ENCODE measurements at regions not wholly inside any gene's neighbourhood (a gene's known extent, or its start where the extent isn't known, plus 50 kb on each side); places are given as distances from the start of the nearest gene placed in this dataset.

DNA sequence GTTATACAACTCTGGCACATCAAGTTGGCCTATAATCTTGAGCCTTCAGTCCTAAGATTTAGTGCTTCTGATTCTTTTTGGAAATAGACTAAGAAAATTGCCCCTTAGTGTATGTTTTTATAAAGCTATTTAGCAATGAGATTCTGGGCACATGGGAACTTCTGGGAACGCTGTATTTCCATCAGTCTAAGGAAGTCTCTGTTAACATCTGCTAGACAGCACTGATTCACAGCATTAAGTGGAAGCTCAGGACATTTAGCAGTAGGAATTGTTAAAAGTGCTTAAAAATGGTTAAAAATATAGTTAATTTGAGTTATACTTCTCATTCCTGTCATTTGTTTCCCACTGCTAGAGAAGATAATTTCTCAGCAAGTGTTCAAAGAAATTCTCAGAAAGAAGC, 579.1 kb downstream of the SLC16A7 start:
- ATAC-seq (ENCODE audit: low read depth in 2 of 2) (no peak), DNase-seq (no peak)
- Mint-ChIP-seq H3K9me3 (peaks cover 0 to 4% (median 0%) of the 10 kb centered on the region in 7 donors), H3K27me3 (no peaks in the 10 kb centered on the region), H3K4me3 (no peak overlapping the region), H3K27ac (no peak overlapping the region), H3K36me3 (no peaks in the 10 kb centered on the region), H3K4me1 (no peaks in the 10 kb centered on the region)

GRCh38 chr12:60176891-60177290, 581.1 kb downstream of the SLC16A7 start:
- Mint-ChIP-seq H3K27me3 (no peaks in the 10 kb centered on the region), H3K9me3 (peaks cover 0 to 1% (median 0%) of the 10 kb centered on the region in 7 donors)
- ATAC-seq (ENCODE audit: low read depth in 2 of 2), result no peak

GRCh38 chr12:60180298-60180697, 584.5 kb downstream of the SLC16A7 start:
- DNase-seq (no peak), ATAC-seq (ENCODE audit: low read depth in 2 of 2) (no peak)
- Mint-ChIP-seq H3K4me1 (no peaks in the 10 kb centered on the region), H3K27me3 (no peaks in the 10 kb centered on the region), H3K36me3 (no peaks in the 10 kb centered on the region), H3K9me3 (peaks cover 0 to 5% (median under 1%) of the 10 kb centered on the region in 7 donors), H3K27ac (no peak overlapping the region), H3K4me3 (no peak overlapping the region)

More at GRCh38 chr12:60176891-60177290, 581.1 kb downstream of the SLC16A7 start:
- Mint-ChIP-seq H3K4me1 (no peaks in the 10 kb centered on the region), H3K4me3 (no peak overlapping the region), H3K27ac (no peak overlapping the region), H3K36me3 (no peaks in the 10 kb centered on the region)
- DNase-seq, result no peak

DNA sequence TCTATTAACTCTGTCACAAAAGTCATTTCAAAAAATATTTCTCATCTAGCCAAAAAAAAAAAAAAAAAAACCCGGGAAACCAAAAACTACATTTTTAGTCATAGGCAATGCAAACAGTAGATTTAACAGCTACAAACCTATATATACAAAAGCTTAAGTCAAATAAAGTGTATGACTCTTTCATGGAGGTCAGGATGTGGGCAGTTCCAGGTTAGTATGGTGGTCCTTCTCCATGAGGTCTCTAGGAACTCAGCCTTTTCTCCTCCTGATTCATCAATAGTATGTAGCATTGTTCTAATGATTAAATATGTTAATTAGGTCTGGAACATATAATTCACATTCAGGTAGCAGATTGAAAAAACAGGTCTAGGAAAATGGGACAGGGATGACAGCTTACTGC, 586.5 kb downstream of the SLC16A7 start:
- Mint-ChIP-seq H3K36me3 (no peaks in the 10 kb centered on the region), H3K27ac (no peak overlapping the region), H3K9me3 (peaks cover 0 to 7% (median 2%) of the 10 kb centered on the region in 7 donors), H3K27me3 (no peaks in the 10 kb centered on the region), H3K4me1 (no peaks in the 10 kb centered on the region), H3K4me3 (no peak overlapping the region)
- ATAC-seq (ENCODE audit: low read depth in 2 of 2), result no peak
- no peak for DNase-seq

GRCh38 chr12:60184096-60184495, 588.3 kb downstream of the SLC16A7 start:
- Mint-ChIP-seq H3K4me3 (no peak overlapping the region), H3K27me3 (no peaks in the 10 kb centered on the region), H3K36me3 (no peaks in the 10 kb centered on the region), H3K27ac (no peak overlapping the region), H3K9me3 (peaks cover 0 to 8% (median 3%) of the 10 kb centered on the region in 7 donors), H3K4me1 (no peaks in the 10 kb centered on the region)
- DNase-seq (no peak), ATAC-seq (ENCODE audit: low read depth in 2 of 2) (no peak)

GRCh38 chr12:60185060-60185459, 589.2 kb downstream of the SLC16A7 start:
- H3K36me3 Mint-ChIP-seq, result no peaks in the 10 kb centered on the region
- H3K27me3 Mint-ChIP-seq, result no peaks in the 10 kb centered on the region
- DNase-seq (no peak), ATAC-seq (ENCODE audit: low read depth in 2 of 2) (no peak)
- H3K9me3 Mint-ChIP-seq, result peaks cover 0 to 8% (median 3%) of the 10 kb centered on the region in 7 donors
- no peak overlapping the region for H3K4me3 Mint-ChIP-seq
- no peaks in the 10 kb centered on the region for H3K4me1 Mint-ChIP-seq
- H3K27ac Mint-ChIP-seq, result no peak overlapping the region

- H3K27me3 Mint-ChIP-seq, result no peaks in the 10 kb centered on the region
- no peaks in the 10 kb centered on the region for H3K4me1 Mint-ChIP-seq
- ATAC-seq (ENCODE audit: low read depth in 2 of 2) (no peak), DNase-seq (no peak)
- peaks cover 0 to 6% (median 4%) of the 10 kb centered on the region in 7 donors for H3K9me3 Mint-ChIP-seq
- no peaks in the 10 kb centered on the region for H3K36me3 Mint-ChIP-seq
- no peak overlapping the region for H3K27ac Mint-ChIP-seq
- no peak overlapping the region for H3K4me3 Mint-ChIP-seq
Observed at GRCh38 chr12:60191271-60191670, 595.4 kb downstream of the SLC16A7 start.

GRCh38 chr12:60191676-60192359, 596.0 kb downstream of the SLC16A7 start:
- H3K4me3 Mint-ChIP-seq, result no peak overlapping the region
- H3K27ac Mint-ChIP-seq, result no peak overlapping the region
- H3K27me3 Mint-ChIP-seq, result no peaks in the 10 kb centered on the region
- H3K4me1 Mint-ChIP-seq, result no peaks in the 10 kb centered on the region
- H3K9me3 Mint-ChIP-seq, result peaks cover 0 to 6% (median 4%) of the 10 kb centered on the region in 7 donors
- H3K36me3 Mint-ChIP-seq, result no peaks in the 10 kb centered on the region
- ATAC-seq (ENCODE audit: low read depth in 2 of 2) (no peak), DNase-seq (no peak)

GRCh38 chr12:60194678-60195077, 598.8 kb downstream of the SLC16A7 start:
- Mint-ChIP-seq H3K27me3 (no peaks in the 10 kb centered on the region), H3K9me3 (peaks cover 0 to 6% (median 4%) of the 10 kb centered on the region in 7 donors), H3K4me1 (no peaks in the 10 kb centered on the region), H3K36me3 (no peaks in the 10 kb centered on the region), H3K4me3 (no peak overlapping the region), H3K27ac (no peak overlapping the region)
- ATAC-seq (ENCODE audit: low read depth in 2 of 2) (no peak), DNase-seq (no peak)

DNA sequence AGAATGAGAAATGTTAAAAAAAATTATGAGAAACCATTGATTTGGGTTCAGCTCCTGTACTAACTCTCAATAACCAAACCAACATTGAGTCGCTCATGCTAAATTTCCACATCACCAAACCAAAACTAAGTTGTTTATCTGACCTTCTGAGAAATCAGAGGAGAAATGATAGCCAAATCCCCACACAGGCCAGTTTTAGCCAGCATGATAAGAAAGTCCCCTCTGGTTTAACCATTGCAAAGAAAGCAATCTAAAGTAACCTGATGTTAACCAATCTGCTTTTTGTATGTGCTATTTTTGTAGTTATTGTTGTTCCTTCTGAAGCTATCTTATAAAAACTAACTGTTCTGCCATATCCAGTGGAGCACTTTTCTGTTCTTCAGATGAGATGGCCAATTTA, 599.7 kb downstream of the SLC16A7 start:
- peaks cover 0 to 6% (median 0%) of the 10 kb centered on the region in 7 donors for H3K9me3 Mint-ChIP-seq
- no peak overlapping the region for H3K4me3 Mint-ChIP-seq
- no peaks in the 10 kb centered on the region for H3K36me3 Mint-ChIP-seq
- H3K4me1 Mint-ChIP-seq, result no peaks in the 10 kb centered on the region
- H3K27ac Mint-ChIP-seq, result no peak overlapping the region
- DNase-seq (no peak), ATAC-seq (ENCODE audit: low read depth in 2 of 2) (no peak)
- no peaks in the 10 kb centered on the region for H3K27me3 Mint-ChIP-seq

DNA sequence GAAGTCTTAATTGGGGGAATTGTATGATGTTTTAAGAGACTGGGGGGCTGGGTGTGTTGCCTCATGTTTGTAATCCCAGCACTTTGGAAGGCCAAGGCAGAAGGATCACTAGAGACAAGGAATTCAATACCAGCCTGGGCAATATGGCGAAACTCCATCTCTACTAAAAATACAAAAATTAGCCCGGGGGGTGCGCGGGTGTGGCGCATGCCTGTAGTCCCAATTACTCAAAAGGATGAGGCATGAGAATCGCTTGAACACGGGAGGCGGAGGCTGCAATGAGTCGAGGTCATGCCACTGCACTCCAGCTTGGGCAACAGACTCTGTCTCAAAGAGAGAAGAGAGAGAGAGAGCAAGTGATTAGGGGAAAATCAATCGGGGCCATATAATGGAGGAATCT, 600.5 kb downstream of the SLC16A7 start:
- Mint-ChIP-seq H3K9me3 (peaks cover 0 to 6% (median 0%) of the 10 kb centered on the region in 7 donors), H3K27me3 (no peaks in the 10 kb centered on the region), H3K4me1 (no peaks in the 10 kb centered on the region), H3K27ac (no peak overlapping the region), H3K4me3 (no peak overlapping the region), H3K36me3 (no peaks in the 10 kb centered on the region)
- DNase-seq (no peak), ATAC-seq (ENCODE audit: low read depth in 2 of 2) (no peak)

DNA sequence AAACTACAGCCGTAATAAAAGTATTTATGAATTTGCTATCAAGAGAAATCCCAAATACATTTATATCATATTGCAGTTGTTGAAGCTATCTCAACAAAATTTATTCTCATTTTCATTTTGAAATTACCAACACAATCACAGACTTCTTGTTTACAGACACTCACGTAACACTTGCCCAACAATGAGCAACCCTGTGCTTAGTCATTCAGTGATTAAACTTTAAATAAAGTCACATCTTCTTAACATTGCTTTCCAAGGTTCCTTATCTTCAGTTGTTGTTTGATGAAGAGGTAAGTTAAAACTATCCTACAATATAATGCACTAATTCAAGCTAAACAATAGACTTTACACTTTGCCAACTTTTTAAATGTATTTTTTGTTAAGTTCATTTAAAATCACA, 601.8 kb downstream of the SLC16A7 start:
- ATAC-seq (ENCODE audit: low read depth in 2 of 2) (no peak), DNase-seq (no peak)
- no peaks in the 10 kb centered on the region for H3K27me3 Mint-ChIP-seq
- no peaks in the 10 kb centered on the region for H3K36me3 Mint-ChIP-seq
- no peak overlapping the region for H3K27ac Mint-ChIP-seq
- peaks cover 0 to 6% (median 0%) of the 10 kb centered on the region in 7 donors for H3K9me3 Mint-ChIP-seq
- no peaks in the 10 kb centered on the region for H3K4me1 Mint-ChIP-seq
- no peak overlapping the region for H3K4me3 Mint-ChIP-seq

- peaks cover 0 to 4% (median 0%) of the 10 kb centered on the region in 7 donors for H3K9me3 Mint-ChIP-seq
- no peak for DNase-seq
- ATAC-seq (ENCODE audit: low read depth in 2 of 2), result no peak
- H3K36me3 Mint-ChIP-seq, result no peaks in the 10 kb centered on the region
- H3K27ac Mint-ChIP-seq, result no peak overlapping the region
- H3K4me3 Mint-ChIP-seq, result no peak overlapping the region
- H3K27me3 Mint-ChIP-seq, result no peaks in the 10 kb centered on the region
- H3K4me1 Mint-ChIP-seq, result no peaks in the 10 kb centered on the region
Observed at GRCh38 chr12:60201891-60202290, 606.1 kb downstream of the SLC16A7 start.

DNA sequence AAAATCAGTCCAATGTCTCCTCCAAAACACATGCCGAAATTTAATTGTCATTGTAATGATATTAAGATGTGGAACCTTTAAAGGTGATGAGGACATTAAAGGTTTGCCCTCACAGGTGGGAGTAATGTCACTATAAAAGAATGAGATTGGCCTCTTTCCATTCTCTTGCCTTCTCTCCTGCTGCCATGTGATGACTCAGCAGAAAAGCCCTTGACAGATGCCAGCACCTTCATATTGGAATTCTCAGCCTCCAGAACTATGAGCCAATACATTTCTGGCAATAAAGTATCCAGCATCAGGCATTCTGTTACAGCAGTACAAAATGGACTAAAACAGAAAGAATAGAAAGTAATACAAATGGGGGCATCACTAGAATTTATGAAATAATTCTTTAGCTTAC, 609.7 kb downstream of the SLC16A7 start:
- Mint-ChIP-seq H3K4me1 (no peaks in the 10 kb centered on the region), H3K27ac (no peak overlapping the region), H3K36me3 (no peaks in the 10 kb centered on the region), H3K27me3 (no peaks in the 10 kb centered on the region), H3K9me3 (peaks cover 0 to 4% (median 0%) of the 10 kb centered on the region in 7 donors), H3K4me3 (no peak overlapping the region)
- DNase-seq (no peak), ATAC-seq (ENCODE audit: low read depth in 2 of 2) (no peak)

DNA sequence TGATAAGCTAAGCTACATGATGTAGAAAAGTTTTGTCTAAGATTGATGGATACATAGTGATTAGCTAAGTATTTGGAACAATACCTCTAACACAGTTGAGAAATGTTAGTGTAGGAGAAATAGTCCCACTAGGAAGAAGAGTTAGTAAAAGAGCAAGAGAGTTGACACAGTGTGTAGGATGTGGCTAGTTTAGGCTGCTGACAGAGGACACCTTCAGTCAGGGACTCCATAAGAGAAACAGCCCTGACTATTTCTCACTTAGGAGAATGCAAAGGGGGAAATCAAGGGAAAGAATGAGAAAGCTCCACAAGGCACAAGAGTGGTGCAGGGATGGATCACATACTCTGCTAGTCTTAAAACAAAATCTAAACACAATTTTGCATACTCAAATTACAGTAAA, 613.7 kb downstream of the SLC16A7 start:
- no peaks in the 10 kb centered on the region for H3K27me3 Mint-ChIP-seq
- H3K9me3 Mint-ChIP-seq, result peaks cover 4 to 27% (median 8%) of the 10 kb centered on the region in 7 donors
- ATAC-seq (ENCODE audit: low read depth in 2 of 2) (no peak), DNase-seq (no peak)
- H3K36me3 Mint-ChIP-seq, result no peaks in the 10 kb centered on the region
- no peaks in the 10 kb centered on the region for H3K4me1 Mint-ChIP-seq
- H3K27ac Mint-ChIP-seq, result no peak overlapping the region
- no peak overlapping the region for H3K4me3 Mint-ChIP-seq
